Inferior parietal cortex (tissue), 1 donor: ENCODE measurements at regions not wholly inside any gene's neighbourhood (a gene's known extent, or its start where the extent isn't known, plus 50 kb on each side); places are given as distances from the start of the nearest gene placed in this dataset.
"Not testable (repeated sequence)": the region's sequence is repeated elsewhere in the genome, so short reads cannot be mapped to it uniquely, and the experiment has no call there.

Experiments
- DNase-seq: peaks from one replicate; pipeline ENCODE4 v3.0.0-alpha.2; 2016; ENCODE audit errors: extremely low spot score

DNA sequence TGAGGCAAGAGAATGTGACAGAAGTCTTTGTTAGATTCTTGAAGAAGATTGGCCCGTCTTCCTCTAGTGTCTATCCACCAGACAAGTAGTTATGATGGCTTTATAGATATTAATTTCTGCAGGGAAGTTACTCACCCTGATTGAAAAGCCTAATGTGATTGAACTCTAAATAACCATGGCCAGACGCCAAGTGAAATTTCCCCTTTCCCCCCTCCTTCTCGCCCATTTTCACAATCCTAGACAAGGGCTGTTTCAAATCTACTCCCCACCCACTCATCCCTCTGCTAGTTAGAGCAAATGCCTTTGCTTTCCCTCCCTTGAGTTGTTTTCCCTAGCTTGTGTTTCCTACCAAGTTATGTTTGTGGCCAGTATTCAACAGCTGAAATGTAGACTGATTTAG lies 182.5 kb downstream of the TMEM167A start:
- DNase-seq = no peak

DNA sequence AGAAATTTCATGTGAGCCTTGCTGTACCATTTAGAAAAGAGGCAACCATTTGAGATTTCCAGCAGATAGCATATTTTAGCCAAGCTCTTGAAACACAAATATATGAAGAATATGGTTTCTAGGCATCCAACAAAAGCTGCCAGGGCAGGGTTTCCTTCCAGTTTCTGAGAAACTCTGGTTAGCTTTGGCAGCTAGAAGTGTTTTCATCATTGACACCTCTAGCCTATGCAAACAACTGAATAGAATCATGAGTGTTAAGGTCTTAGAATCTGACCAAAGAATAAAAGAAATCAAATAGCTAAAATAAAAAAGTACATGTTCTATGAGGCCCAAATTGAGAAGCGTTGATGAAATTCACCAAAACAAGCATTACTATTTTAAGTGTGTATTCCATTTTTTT lies 188.1 kb downstream of the TMEM167A start:
- no peak for DNase-seq

DNA sequence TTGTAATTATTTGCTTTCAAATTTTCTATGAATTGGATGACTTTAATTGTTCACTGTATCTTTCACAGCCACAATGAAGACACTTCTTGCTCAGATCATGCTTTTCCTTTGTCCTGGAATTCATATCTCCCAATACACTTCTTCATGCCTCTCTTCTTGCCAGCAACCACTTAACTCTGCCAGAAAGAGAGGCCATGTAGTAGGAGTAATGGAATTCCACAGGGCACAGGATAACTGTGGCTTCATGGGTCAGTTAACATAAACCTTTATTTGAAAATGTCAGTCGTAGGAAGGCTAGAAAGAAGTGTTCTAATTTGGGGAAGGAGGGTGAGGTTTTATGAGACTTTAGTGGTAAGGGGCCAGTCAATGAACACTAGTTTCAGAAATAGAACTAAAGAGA lies 190.3 kb downstream of the TMEM167A start:
- no peak for DNase-seq

DNA sequence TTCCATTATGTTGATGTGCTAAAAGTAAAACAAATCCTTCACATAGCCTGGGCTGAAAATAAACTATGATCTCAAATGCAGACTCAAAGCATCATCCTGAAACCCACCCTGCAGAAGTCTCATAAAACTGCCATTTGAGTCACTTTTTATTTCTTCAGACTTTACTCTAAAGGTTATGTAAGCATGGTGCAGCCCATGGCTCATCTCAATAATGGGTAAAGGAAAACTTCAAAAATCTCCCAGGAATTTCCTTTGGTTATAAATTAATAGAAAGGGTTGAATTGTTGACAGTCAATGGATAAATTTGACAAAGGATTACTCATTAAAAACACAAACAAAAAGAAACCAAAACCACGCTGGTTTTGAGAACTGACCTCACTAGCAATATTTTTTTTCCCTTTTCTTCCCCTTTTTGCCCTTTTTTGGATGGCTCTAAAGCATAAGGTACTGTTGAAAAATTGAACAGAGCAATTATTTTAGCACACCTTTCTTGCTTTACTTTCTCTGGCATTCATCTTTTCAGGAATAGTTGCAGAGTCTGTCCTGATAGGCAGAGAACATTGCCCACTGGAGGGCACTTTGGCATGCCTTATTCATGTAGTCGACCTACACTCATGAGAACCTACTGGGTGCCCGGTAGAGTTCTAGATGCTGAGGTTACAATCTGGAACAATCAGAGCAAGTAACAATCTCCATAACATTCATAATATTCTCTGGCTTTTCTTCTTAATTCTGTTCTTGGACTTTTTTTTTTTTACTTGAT lies 191.4 kb downstream of the TMEM167A start:
- DNase-seq = peak; percentile 22

DNA sequence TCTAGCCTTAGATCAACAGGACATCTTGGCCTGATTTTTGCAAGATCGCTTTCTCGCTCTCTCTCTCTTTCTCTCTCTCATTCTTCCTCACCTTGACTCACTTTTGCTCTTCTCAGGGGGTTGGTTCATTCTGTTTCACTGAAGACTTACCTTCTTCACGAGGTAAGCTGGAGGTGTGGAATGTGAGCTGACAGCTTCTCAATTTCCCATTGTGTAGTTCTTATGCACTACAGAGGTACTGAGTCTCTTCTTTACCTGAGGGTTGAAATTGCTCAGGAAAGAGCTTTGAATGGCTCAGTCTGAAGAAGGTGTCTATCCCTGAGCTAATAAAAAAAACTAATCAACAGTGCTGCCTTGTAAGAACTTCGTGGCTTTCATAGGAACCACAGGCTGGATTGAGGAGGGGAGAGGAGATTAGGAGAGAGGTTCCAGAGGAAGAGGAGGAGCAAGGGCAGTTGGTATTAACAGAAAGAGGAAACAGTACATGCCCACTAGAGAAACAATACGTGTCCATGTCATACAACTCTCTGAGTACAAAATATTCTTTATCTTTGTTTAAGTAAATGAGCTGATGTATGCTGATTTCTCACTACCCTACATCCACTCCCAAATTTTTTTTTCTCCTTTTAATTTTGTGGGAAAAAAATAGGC lies 192.2 kb downstream of the TMEM167A start:
- DNase-seq = no peak

DNA sequence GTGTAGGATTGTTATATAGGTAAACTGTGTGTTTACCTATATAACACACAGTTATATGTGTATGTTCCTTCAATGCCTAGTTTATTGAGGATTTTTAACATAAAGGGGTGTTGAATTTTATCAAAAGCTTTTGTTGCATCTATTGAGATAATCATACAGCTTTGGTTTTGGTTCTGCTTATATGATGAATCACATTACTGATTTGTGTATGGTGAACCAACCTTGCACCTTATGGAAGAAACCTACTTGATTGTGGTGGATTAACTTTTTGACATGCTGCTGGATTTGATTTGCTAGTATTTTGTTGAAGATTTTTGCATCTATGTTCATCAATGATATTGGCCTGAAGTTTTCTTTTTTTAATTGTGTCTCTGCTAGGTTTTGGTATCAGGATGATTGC lies 194.9 kb downstream of the TMEM167A start:
- no peak for DNase-seq

DNA sequence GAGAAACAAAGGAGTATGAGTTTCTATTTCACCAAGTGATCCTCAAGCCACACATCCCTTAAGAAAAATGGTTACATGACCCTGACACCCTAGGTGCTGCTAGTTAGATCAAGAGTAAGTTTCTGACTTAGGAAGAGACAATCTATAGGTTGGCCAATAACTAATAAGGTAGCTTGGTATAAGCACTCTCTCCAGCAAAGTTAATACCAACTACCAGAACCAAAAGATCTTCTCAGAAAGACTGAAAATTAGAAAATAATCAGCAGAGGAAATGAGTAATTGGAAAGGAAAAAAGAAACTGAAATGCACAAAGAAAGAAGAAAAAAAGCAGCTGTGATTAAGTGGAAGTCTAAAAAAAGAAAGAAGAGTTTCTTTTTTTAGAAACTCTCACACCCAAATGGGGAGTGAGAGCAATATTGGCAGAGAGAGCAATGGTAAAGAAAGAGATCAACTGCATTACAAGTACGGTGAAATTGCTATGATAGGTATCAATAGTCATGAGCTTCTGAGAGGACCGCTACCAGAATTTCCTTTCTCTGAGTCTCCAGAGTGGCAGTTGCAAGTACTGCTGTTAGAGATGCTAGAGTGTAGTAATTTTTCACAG lies 195.5 kb downstream of the TMEM167A start:
- no peak for DNase-seq

DNA sequence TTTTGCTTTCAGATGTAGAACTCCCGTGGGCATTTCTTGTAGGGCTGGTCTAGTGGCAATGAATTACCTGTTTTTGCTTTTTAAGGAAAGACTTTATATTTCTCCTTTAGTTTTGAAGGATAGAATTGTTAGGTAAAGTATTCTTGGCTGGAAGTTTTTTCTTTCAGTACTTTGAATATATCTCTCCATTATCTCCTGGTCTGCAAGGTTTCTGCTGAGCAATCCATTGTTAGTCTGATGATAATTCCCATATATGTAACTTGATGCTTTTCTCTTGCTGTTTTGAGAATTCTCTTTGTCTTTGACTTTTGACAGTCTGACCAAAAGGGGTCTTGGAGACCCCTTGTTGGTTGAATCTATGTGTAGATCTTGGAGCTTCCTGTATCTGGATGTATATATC lies 198.1 kb downstream of the TMEM167A start:
- no peak for DNase-seq

DNA sequence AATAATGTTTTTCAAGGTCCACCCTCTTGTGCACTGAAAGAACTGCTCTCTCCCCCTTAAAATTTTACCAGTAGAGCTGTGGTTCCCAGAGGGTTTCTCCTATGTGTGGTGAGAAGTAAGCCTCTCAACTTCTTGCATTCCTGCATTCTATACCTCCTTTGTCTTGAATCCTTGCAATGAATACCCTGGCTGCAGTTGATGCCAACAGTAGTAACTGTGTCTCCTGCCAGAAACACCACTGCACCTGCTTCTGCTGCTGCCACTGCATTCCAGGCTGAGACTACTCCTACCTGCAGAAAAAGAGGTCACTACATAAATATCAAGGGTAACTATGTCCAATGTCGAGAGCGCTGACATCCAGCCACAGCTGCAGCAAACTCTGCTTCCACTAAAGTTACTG lies 203.7 kb downstream of the TMEM167A start:
- DNase-seq = no peak

DNA sequence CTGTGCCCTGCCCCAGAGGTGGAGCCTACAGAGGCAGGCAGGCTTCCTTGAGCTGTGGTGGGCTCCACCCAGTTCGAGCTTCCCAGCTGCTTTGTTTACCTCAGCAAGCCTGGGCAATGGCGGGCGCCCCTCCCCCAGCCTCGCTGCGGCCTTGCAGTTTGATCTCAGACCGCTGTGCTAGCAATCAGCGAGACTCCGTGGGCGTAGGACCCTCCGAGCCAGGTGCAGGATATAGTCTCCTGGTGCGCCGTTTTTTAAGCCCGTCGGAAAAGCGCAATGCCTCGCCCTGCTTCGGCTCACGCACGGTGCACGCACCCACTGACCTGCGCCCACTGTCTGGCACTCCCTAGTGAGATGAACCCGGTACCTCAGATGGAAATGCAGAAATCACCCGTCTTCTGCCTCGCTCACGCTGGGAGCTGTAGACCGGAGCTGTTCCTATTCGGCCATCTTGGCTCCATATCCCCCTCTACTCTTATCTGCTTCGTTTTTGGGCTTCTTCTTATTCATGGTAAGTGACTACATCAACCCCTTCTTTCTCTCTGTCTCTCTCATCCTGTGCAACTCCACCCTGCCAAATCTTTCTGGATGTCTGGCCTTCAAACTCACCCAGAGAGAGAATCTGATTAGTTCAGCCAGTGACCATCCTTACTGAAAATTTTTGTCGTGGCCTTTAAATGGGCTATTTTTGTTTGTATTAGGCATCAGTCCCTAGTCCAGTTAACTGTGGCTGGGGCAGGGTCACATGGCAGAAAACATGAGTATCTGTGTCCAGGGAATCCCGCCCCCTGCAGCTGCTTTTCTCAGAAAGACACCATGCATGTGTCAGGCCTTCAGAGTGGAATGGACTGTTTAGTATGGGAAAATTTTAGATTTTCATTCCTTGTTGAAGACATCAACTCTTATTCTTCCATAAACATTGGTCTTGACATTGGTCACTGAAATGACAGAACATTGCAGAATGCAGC lies 204.6 kb downstream of the TMEM167A start:
- DNase-seq = not testable (repeated sequence)

DNA sequence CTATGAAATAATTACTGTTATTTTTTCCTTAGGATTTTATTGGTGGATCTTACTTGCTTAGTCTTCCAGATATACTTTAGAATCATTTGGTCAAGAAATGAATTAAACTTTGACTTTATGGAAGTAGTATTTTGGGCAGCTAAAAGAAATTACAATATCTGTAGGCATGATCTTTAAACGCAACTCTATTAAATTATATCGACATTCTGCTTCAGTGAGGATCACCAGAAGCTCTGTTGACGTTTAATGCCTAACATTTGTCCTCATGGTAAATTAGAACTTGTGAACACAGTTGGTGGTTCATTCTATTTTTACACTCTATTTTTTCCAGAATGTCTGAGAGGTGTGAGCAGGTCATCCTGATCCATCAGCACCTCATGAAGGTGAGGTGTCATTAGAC lies 211.6 kb downstream of the TMEM167A start:
- DNase-seq = no peak

DNA sequence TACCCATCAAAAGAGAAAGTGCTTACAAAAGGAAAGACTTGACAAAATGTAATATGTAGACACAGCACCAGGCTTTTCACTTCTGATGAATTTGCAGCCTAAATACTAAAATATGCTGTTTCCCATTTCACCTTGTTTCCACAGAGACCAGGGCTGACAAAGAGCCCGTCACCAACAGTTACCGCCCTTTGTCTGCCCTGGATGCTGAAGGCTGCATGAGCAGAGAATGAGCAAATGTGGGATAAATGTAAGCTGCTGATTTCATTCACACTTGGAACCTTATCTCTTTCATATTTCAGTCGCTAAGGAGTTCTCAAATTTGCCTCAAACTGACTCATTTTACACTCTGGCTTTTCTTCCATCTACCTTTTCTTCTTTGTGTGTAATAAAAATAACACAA lies 213.9 kb downstream of the TMEM167A start:
- no peak for DNase-seq

DNA sequence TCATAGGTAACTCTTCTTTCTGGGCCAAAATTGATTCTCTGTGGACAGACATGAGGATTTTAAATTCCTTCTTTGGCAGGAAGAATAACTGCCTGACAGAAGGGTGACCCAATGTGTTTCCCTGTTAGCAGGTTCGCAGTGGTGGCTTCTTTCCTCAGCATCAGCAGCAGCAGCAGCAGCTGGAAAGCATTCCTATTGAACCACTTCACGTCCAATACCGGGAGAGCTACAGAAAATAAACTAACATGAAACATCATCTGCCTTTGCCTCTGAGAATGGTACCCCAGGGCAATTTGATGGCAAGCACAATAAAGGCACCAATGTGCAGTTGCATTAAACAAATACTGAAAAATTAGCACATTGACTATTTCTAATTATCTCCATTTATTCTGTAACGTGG lies 214.5 kb downstream of the TMEM167A start:
- DNase-seq = no peak

DNA sequence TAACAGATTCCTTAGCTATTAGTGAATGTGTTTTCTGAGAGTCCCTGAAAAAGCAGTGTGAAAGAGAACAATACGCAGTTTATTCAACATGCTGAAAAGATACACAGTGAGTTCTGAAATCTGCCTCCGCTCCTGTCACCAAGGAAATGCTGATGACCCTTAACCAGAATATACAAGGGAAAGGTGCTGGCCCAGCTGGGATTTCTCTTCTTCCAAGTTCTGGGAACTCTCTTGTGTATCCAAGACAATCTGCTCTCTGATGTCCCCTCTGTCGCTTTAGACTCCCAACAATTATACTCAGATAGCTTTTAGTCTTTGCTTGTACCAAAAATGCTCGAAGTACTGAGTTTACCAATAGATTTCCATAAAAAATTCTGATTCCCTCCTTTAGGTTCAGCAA lies 214.9 kb downstream of the TMEM167A start:
- DNase-seq = no peak

DNA sequence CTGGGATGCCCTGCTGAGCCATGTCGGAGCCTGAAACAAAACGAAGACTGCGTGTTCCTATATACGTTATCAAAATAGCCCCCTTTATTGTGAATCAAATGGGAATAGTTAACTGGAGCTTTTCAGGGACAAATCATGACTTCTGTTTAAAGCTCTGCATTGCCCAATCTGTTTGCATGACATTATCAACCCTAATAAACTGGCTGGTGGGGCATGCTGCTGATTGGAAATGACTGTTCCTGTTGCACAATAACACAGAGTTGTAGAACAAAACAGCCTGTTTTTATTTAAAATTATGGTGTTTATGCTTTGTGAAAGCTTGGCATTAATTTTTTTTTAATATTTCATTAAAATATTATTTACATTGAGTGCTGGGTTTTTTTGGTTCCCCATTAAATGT lies 215.5 kb downstream of the TMEM167A start:
- DNase-seq = no peak

DNA sequence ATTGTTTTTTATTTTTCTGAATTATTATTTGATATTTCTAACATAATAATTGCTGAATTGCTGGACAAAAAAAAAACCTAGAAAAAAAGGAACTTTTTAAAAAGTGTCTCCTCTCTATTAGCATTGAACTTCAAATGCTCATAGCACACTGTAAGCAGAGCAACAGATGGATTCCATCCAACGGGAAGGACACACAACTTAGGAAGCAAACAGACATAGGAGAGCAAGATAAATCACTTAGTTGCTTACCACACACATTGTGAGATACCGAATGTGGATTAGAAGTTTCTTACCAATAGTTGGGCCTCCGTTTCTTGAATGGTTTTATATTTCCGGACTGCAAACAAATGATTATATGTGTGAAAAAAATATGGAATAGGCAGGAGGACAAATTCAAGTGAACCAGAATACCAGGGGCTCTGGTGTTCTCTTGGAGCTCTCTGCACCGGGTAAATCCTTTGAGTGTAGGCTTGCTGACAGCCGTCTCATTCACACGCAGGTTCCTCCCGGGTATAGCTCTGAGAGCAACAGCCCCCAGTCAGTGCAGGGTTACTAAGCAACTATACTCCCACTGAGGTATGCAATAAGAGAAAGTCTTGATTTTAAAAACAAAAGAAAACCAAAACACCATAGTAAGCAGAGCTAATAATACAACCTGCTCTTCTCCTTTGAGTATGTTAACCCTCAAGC lies 217.6 kb downstream of the TMEM167A start:
- no peak for DNase-seq

DNA sequence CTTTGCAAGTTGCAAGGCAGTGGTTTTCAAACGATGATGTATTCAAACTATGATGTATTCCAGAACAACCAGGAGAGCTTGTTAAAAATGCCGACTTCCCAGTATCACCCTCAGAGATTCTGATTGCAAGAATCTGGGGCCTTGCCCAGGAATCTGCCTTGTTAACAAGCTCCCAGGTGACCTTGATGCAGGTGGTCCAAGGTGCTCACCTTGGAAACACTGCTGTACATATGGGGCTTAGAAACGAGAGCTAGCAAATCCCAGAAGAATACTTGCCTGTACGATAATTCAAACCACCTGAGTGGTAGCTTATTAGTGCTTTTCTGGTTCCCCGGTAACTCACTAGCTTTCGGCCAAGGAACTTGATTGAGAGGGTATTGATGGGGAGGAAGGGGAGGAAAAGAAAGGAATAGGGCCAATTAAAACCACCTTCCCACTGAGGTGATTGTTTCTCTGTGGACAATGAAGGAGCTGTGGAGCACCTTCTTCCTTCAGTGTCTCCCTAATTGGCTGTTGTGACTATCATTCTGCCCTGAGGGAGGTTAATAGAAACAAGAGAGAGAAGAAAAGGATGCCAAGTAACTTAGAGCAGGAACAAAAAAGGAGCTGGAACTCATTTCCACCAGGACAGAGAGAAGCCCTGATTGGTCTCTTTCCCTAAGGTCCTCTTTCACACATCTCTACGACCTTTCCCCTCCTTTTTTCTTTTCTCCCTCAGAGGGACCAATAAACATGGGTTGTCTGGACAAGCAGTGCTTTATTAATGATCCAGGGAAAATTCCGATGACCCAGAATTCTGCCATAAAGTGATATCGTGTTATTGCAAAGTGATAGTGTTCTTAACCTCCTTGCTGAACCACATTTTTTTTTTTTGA lies 218.8 kb downstream of the TMEM167A start:
- no peak for DNase-seq

DNA sequence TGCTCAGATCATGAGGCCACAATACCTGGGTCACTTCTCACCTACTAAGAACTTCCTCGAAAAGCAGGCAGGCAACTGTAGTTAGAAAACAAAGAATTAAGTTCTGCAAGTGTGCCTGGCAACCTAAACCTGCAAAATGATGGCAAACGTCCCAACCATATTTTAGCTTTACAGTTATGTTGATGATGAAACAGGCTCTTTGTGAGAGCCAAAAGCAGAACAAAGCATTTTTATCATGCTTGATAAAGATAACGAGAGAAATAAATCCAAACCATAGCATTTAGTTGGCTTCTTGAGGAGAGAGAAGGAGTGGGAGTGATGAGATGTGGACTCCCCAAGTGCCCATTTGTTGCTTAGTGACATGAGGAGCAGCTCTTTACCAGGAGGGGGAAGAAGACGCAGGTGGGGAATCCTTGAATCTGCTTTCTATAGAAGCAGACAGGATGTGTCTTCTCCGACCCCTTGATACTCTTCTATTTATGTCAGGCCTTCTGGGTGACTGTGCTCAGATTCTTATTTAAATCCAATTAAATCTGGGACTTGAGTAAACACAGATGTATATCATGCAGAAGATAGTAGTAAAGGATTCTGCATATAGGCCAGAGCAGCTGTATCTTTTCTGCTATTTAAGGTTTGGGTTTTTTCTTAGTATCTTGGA lies 221.2 kb downstream of the TMEM167A start:
- DNase-seq = no peak

DNA sequence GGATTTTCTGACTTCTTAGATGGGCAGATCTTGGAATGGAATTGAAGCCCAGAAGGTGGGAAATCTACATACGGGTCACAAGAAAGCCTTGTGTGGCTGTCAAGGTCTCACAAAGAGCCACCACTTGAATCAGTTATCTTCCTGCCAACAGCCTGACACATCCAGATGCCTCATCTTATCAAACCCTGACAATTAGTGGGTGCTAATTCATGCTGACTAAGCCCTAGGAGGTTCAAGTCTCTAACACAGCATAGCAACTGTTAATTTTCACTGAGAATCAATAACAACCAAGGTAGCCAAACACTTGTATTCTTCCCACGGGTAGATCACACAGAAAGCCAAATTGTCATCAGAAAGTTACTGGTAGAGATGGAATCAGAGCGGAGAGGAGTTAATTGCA lies 222.2 kb downstream of the TMEM167A start:
- DNase-seq = no peak

DNA sequence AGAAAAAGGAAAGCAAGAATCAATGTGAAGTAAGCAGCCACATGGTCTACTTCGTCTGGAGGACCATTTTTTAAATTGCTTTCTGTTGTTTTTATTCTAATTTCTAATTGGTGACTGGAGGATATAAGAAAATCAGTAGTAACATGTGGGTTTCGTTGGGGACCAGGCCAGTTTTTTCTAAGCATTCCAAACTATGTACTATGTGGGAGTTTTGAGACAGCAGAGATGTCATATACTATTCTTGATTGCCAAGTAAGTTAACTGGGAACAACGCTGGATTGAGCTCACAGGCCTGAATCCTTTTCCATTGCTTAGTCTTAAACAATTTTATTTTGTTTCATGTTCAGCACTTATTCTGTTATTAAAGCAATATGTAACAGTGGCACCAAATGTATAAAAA lies 225.7 kb downstream of the TMEM167A start:
- no peak for DNase-seq
